B cell (primary cell): ENCODE measurements at regions not wholly inside any gene's neighbourhood (a gene's known extent, or its start where the extent isn't known, plus 50 kb on each side); places are given as distances from the start of the nearest gene placed in this dataset.

ENCODE experiments used
- ATAC-seq: fragments of 200-7000 bp; cut with Tn5 transposase; one replicate; pipeline ENCODE4 v1.10.0; 2021; ENCODE audit warnings: low read depth, mild to moderate bottlenecking, moderate number of reproducible peaks, moderate library complexity
- CTCF ChIA-PET: fragments of 350-600 bp; sonication (Branson Sonifier 250); formaldehyde crosslinking; loops from one replicate; lab custom pipeline; 2021; ENCODE audit warnings: antibody characterized with exemption, inconsistent platforms; lab: Charles Lee
- POLR2A ChIA-PET: fragments of 350-600 bp; sonication (Branson Sonifier 250); formaldehyde crosslinking; loops from one replicate; lab custom pipeline; 2021; ENCODE audit warnings: antibody characterized with exemption; lab: Charles Lee
- DNase-seq: peaks from one replicate; pipeline ENCODE4 v3.0.0; 2013
- H2AFZ ChIP-seq: 2 replicates; pipeline ENCODE4 v1.6.1; 2012; ENCODE audit warnings: mild to moderate bottlenecking, low read depth, low read length; ENCODE audit not compliant: insufficient read depth, poor library complexity, severe bottlenecking
- H3K27ac ChIP-seq, 2 donors: 1 replicate in 1 of 2; 2 replicates in 1 of 2; pipeline ENCODE4 v1.5.1; 2012 to 2013; ENCODE audit warnings: low read length in 2 of 2, mild to moderate bottlenecking in 2 of 2, moderate library complexity in 1 of 2
- H3K27me3 ChIP-seq, 4 experiments: fragments of 200-600 bp in 1 of 4; sonication (generic) in 1 of 4; replicated peaks in 1 of 4; 1 replicate in 2 of 4; 2 replicates in 2 of 4; pipeline versions ENCODE4 v1.6.1 to v1.7.0; 2013 to 2016; ENCODE audit warnings: low read length in 3 of 4, mild to moderate bottlenecking in 2 of 4, mixed read lengths in 1 of 4, moderate library complexity in 1 of 4; ENCODE audit not compliant: insufficient read depth in 4 of 4, control insufficient read depth in 3 of 4; ENCODE audit errors: control extremely low read depth in 1 of 4
- H3K36me3 ChIP-seq, 2 experiments: replicated peaks in 1 of 2; 1 replicate in 1 of 2; 2 replicates in 1 of 2; pipeline versions ENCODE4 v1.6.1 to v1.7.1; 2013; ENCODE audit warnings: low read length in 1 of 2; ENCODE audit not compliant: insufficient read depth in 2 of 2, control insufficient read depth in 1 of 2; ENCODE audit errors: control extremely low read depth in 1 of 2, extremely low read depth in 1 of 2
- H3K4me1 ChIP-seq, 2 donors: fragments of 200-600 bp in 1 of 2; sonication (generic) in 1 of 2; 1 replicate in 1 of 2; 2 replicates in 1 of 2; pipeline versions ENCODE4 v1.5.1 to v1.6.1; 2013 to 2017; ENCODE audit warnings: low read length in 2 of 2; ENCODE audit not compliant: control insufficient read depth in 2 of 2, insufficient read depth in 2 of 2
- H3K4me2 ChIP-seq: replicated peaks from 2 replicates; pipeline ENCODE3; 2012; ENCODE audit warnings: mild to moderate bottlenecking, low read depth, low read length; ENCODE audit not compliant: poor library complexity, severe bottlenecking
- H3K4me3 ChIP-seq, 5 experiments: fragments of 200-600 bp in 1 of 5; sonication (generic) in 1 of 5; 1 replicate in 3 of 5; 2 replicates in 2 of 5; pipeline versions ENCODE4 v1.5.1 to v1.7.0; 2011 to 2016; ENCODE audit warnings: low read length in 4 of 5, mild to moderate bottlenecking in 4 of 5, low read depth in 2 of 5, control low read depth in 1 of 5, moderate library complexity in 1 of 5; ENCODE audit not compliant: insufficient read depth in 1 of 5; ENCODE audit errors: control extremely low read depth in 1 of 5, extremely low read depth in 1 of 5
- H3K79me2 ChIP-seq: fragments of 200-600 bp; sonication (generic); one replicate; pipeline ENCODE4 v1.6.0; 2016; ENCODE audit warnings: low read length; ENCODE audit not compliant: control insufficient read depth, insufficient read depth
- H3K9ac ChIP-seq: fragments of 200-600 bp; sonication (generic); 2 replicates; pipeline ENCODE4 v1.6.1; 2017; ENCODE audit warnings: mild to moderate bottlenecking, low read length, moderate library complexity
- H3K9me3 ChIP-seq, 3 donors: one replicate each; pipeline versions ENCODE4 v1.6.1 to v1.7.1; 2013; ENCODE audit warnings: low read length in 2 of 3; ENCODE audit not compliant: control insufficient read depth in 2 of 3, insufficient read depth in 1 of 3; ENCODE audit errors: control extremely low read depth in 1 of 3
- H4K20me1 ChIP-seq: 2 replicates; pipeline ENCODE4 v1.6.0; 2012; ENCODE audit warnings: mild to moderate bottlenecking, low read length; ENCODE audit not compliant: insufficient read depth, control insufficient read depth, poor library complexity, severe bottlenecking
- H3K27ac Mint-ChIP-seq: one replicate; pipeline ENCODE4 v1.8.0; 2021; ENCODE audit warnings: mixed read lengths
- H3K27me3 Mint-ChIP-seq: one replicate; pipeline ENCODE4 v1.8.0; 2021; ENCODE audit warnings: mixed read lengths
- H3K4me1 Mint-ChIP-seq: one replicate; pipeline ENCODE4 v1.8.0; 2021; ENCODE audit warnings: mixed read lengths
- H3K4me3 Mint-ChIP-seq: one replicate; pipeline ENCODE4 v1.8.0; 2021; ENCODE audit warnings: mixed read lengths
- H3K9me3 Mint-ChIP-seq: one replicate; pipeline ENCODE4 v1.8.0; 2022; ENCODE audit warnings: mixed read lengths; ENCODE audit not compliant: insufficient read depth
- EZH2 ChIP-seq: IDR thresholded peaks from 2 replicates; pipeline ENCODE4 v1.6.1; 2012; ENCODE audit warnings: borderline replicate concordance, low read depth, mild to moderate bottlenecking, moderate library complexity, low read length; ENCODE audit not compliant: insufficient read depth, poor library complexity, severe bottlenecking
- WGBS: methylation state at CpG from one replicate; pipeline ENCODE4 v1.1.5; 2013; ENCODE audit warnings: missing lambda C conversion rate; ENCODE audit not compliant: insufficient coverage; 5-methylcytosine and 5-hydroxymethylcytosine counted together
- intact Hi-C: fragments of 100-400 bp; cut with micrococcal nuclease; formaldehyde crosslinking; loops from one replicate; pipeline ENCODE4 v1.10.0; 2022
- TF ChIP-seq, protein P1 (sequence below): fragments of 200-600 bp; IDR thresholded peaks from one replicate; pipeline ENCODE4 v1.8.0; 2022; ENCODE audit warnings: antibody characterized with exemption, mild to moderate bottlenecking

DNA sequence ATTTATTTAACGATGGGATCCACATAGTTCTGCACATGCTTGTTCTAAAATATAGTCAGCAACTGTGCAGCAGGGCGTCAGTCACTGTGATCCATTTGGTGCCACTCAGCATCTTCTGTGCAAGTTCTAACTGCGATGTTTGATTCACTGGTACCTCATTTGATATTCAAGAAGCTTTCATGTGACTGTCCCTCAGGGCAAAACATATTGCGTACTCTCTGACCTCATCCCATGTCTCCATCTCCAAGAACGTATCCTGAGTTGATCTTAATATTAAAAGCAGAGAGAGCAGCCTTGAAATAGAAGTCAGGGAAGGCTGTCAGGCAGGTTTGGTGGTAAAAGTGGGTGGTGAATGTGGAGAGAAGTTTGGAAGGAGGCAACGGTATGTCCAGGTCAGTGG lies 116.5 kb upstream of the ATP10B start:
- ChIA-PET POLR2A (no interaction called here), CTCF (no interaction called here)
- intact Hi-C loops, result no loop called here
- no peaks in the 10 kb centered on the region for H3K9me3 ChIP-seq
- H3K27ac Mint-ChIP-seq, result no peak overlapping the region
- 94% methylated on average over 3 of the region's 6 CpGs for WGBS
- no peaks in the 10 kb centered on the region for H3K9me3 Mint-ChIP-seq
- H3K36me3 ChIP-seq, result no peaks in the 10 kb centered on the region
- H3K27me3 ChIP-seq, result no peaks in the 10 kb centered on the region
- H3K27me3 Mint-ChIP-seq, result peaks cover 17% of the 10 kb centered on the region
- no peak overlapping the region for H3K4me2 ChIP-seq
- no peak for DNase-seq
- no peak overlapping the region for H3K4me3 ChIP-seq
- H3K4me1 Mint-ChIP-seq, result no peaks in the 10 kb centered on the region
- H3K79me2 ChIP-seq, result no peaks in the 10 kb centered on the region
- H2AFZ ChIP-seq, result no peak overlapping the region
- no peak overlapping the region for H3K9ac ChIP-seq
- no peak for ATAC-seq
- no peak overlapping the region for H3K4me3 Mint-ChIP-seq
- TF ChIP-seq, protein P1, sequence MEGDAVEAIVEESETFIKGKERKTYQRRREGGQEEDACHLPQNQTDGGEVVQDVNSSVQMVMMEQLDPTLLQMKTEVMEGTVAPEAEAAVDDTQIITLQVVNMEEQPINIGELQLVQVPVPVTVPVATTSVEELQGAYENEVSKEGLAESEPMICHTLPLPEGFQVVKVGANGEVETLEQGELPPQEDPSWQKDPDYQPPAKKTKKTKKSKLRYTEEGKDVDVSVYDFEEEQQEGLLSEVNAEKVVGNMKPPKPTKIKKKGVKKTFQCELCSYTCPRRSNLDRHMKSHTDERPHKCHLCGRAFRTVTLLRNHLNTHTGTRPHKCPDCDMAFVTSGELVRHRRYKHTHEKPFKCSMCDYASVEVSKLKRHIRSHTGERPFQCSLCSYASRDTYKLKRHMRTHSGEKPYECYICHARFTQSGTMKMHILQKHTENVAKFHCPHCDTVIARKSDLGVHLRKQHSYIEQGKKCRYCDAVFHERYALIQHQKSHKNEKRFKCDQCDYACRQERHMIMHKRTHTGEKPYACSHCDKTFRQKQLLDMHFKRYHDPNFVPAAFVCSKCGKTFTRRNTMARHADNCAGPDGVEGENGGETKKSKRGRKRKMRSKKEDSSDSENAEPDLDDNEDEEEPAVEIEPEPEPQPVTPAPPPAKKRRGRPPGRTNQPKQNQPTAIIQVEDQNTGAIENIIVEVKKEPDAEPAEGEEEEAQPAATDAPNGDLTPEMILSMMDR, result no peak
- TF ChIP-seq EZH2, result no peak
- H4K20me1 ChIP-seq, result no peaks in the 10 kb centered on the region
- H3K4me1 ChIP-seq, result no peaks in the 10 kb centered on the region
- no peak overlapping the region for H3K27ac ChIP-seq

- POLR2A ChIA-PET, result no interaction called here
- no CpG with 5 or more reads among the region's 2 CpGs for WGBS
- intact Hi-C loops, result no loop called here
- Mint-ChIP-seq H3K27me3 (peaks cover 17% of the 10 kb centered on the region), H3K27ac (no peak overlapping the region), H3K4me3 (no peak overlapping the region), H3K4me1 (no peaks in the 10 kb centered on the region), H3K9me3 (no peaks in the 10 kb centered on the region)
- DNase-seq (no peak), ATAC-seq (no peak)
- no peak overlapping the region for H3K9ac ChIP-seq
- H3K4me2 ChIP-seq, result no peak overlapping the region
- no peaks in the 10 kb centered on the region for H3K36me3 ChIP-seq
- H3K4me1 ChIP-seq, result no peaks in the 10 kb centered on the region
- no peak overlapping the region for H3K27ac ChIP-seq
- H3K9me3 ChIP-seq, result no peaks in the 10 kb centered on the region
- no peak overlapping the region for H3K4me3 ChIP-seq
- no peak overlapping the region for H2AFZ ChIP-seq
- no peaks in the 10 kb centered on the region for H3K79me2 ChIP-seq
- CTCF ChIA-PET, result no interaction called here
- no peaks in the 10 kb centered on the region for H3K27me3 ChIP-seq
- no peaks in the 10 kb centered on the region for H4K20me1 ChIP-seq
- TF ChIP-seq EZH2, result no peak
- TF ChIP-seq, protein P1, result no peak
Measured at GRCh38 chr5:160966921-160967320, 114.9 kb upstream of the ATP10B start.
